ENCODE measurements at regions not wholly inside any gene's neighbourhood (a gene's known extent, or its start where the extent isn't known, plus 50 kb on each side); places are given as distances from the start of the nearest gene placed in this dataset.

DNA sequence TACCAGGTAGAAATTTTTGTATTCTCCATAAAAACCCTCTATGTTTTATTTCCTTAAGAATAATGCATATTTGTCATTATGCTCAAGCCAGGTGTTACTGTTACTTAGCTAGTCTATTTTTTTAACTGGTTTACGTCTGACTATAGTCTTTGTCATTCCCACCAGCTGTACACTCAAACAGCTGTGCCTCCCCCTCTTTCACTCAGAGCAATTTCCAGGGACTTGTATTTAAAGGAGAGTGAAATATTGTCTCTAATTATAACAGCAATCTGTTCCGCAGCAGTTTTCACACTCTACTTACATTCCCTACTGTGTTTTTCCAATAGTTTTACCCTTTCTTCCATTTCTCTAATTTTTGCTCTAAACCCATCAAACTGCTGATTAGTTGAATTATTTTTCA lies 813.6 kb upstream of the MIR17HG start:
- no peaks in the 10 kb centered on the region for H3K4me1 Mint-ChIP-seq
- peaks cover 4% of the 10 kb centered on the region for H3K9me3 Mint-ChIP-seq
- ChIA-PET CTCF (no interaction called here), POLR2A (no interaction called here)
- H3K36me3 Mint-ChIP-seq (ENCODE audit: low read depth): no peaks in the 10 kb centered on the region
- no peak overlapping the region for H3K27ac Mint-ChIP-seq
- no peak for DNase-seq
- H3K4me3 Mint-ChIP-seq: no peak overlapping the region
- H3K27me3 Mint-ChIP-seq: no peaks in the 10 kb centered on the region

DNA sequence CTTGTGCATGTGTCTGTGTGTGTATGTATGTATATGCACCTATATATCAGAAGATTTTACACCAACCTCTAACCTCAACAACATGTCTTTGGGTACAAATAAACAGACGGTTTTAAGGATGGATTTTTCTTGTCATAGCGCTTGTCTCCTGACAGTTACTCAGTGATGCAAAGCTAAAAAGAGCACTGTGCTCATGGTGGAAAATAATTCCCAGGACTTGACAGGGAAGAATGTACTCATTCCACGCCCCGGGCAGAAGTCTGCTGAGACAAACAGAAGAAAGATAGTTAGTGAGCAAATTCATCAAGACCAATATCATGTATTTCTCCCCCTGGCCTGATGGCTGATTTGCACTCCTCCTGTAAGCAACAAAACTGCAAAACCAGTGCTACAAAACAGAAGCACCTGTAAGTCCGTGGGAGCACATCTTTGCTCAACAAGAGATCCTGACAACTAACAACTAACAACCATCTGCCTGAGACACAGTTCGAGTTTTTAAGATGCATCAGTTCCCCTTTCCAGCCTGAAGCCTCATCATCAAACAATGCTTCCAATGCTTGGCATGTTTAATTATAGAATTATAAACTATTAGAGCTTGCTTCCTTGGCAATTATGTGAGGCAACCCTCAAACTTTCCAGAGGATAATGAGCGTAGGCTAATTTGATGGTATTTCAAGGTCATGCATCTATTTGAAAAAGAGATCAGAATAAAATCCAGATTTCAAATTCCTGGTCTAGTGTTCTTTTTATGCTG lies 812.7 kb upstream of the MIR17HG start:
- Mint-ChIP-seq H3K4me1 (no peaks in the 10 kb centered on the region), H3K27ac (no peak overlapping the region), H3K36me3 (ENCODE audit: low read depth) (no peaks in the 10 kb centered on the region), H3K9me3 (peaks cover 4% of the 10 kb centered on the region), H3K27me3 (no peaks in the 10 kb centered on the region), H3K4me3 (no peak overlapping the region)
- POLR2A ChIA-PET: no interaction called here
- CTCF ChIA-PET: no interaction called here
- DNase-seq: no peak

- Mint-ChIP-seq H3K4me3 (no peak overlapping the region), H3K27me3 (no peaks in the 10 kb centered on the region), H3K9me3 (peaks cover 6% of the 10 kb centered on the region)
Observed at GRCh38 chr13:90535421-90535820, 812.1 kb upstream of the MIR17HG start.

DNA sequence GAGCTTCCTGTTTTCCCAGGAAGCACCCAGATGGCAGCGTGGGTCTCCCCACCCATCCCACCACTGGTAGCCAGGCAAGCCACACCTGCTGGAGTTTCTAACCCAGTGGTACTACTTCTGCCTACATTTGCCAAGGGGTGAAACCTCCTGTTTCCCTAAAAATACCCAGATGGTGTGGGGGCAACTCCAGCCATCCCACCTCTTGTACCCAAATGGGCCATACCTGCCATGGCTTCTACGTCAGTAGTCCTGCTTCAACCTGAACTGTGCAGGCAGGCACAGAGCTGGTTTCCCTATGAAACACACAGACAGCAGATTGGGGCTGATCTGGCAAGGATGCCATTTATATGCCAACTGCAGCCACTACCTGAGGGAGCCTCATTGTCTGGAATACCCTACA lies 809.4 kb upstream of the MIR17HG start:
- no peaks in the 10 kb centered on the region for H3K27me3 Mint-ChIP-seq
- no peak overlapping the region for H3K27ac Mint-ChIP-seq
- CTCF ChIA-PET: no interaction called here
- no peak for DNase-seq
- H3K4me1 Mint-ChIP-seq: no peaks in the 10 kb centered on the region
- POLR2A ChIA-PET: no interaction called here
- H3K9me3 Mint-ChIP-seq: peaks cover 7% of the 10 kb centered on the region
- H3K4me3 Mint-ChIP-seq: no peak overlapping the region
- H3K36me3 Mint-ChIP-seq (ENCODE audit: low read depth): no peaks in the 10 kb centered on the region

More at GRCh38 chr13:90535421-90535820, 812.1 kb upstream of the MIR17HG start:
- H3K4me1 Mint-ChIP-seq: no peaks in the 10 kb centered on the region
- no peak overlapping the region for H3K27ac Mint-ChIP-seq
- ChIA-PET CTCF (no interaction called here), POLR2A (no interaction called here)
- H3K36me3 Mint-ChIP-seq (ENCODE audit: low read depth): no peaks in the 10 kb centered on the region
- DNase-seq: no peak

DNA sequence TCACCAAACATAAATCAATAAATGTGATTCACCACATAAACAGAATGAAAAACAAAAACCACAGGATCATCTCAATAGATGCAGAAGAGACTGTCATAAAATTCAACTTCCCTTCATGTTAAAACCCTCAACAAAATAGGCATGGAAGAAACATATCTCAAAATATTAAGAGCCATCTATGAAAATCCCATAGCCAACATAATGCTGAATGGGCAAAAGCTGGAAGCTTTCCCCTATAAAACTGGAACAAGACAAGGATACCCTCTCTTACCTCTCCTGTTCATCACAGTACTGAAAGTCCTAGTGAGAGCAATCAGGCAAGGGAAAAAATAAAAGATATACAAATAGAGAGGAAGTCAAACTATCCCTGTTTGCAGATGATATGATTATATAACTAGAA lies 806.1 kb upstream of the MIR17HG start:
- CTCF ChIA-PET: no interaction called here
- Mint-ChIP-seq H3K36me3 (ENCODE audit: low read depth) (no peaks in the 10 kb centered on the region), H3K9me3 (peaks cover 10% of the 10 kb centered on the region), H3K4me1 (no peaks in the 10 kb centered on the region), H3K4me3 (no peak overlapping the region), H3K27ac (no peak overlapping the region), H3K27me3 (no peaks in the 10 kb centered on the region)
- DNase-seq: no peak
- POLR2A ChIA-PET: no interaction called here

DNA sequence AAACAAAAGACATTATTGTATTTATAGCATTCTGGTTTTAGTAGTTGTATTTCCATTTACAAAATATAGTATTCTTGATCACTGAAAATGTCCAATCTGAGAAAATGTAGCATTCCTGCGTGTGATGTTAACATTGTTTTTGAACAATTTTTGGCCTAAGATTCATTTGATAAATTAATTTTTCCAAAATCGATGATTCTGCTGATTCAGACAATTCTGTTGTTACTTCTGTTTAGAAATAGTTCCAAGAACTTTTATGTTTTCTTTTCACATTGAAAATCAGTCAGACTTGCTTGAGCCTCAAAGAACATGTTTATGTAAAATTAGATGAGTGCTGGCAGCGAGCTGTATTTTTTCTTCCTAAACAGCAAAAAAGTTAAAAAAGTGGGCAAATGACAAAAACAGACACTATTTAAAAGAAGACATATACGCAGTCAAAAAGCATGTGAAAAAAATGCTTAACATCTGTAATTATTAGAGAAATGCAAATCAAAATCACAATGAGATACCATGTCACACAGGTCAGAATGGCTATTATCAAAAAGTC lies 804.5 kb upstream of the MIR17HG start:
- no peaks in the 10 kb centered on the region for H3K36me3 Mint-ChIP-seq (ENCODE audit: low read depth)
- H3K4me1 Mint-ChIP-seq: no peaks in the 10 kb centered on the region
- peaks cover 19% of the 10 kb centered on the region for H3K9me3 Mint-ChIP-seq
- DNase-seq: no peak
- CTCF ChIA-PET: no interaction called here
- no peaks in the 10 kb centered on the region for H3K27me3 Mint-ChIP-seq
- H3K27ac Mint-ChIP-seq: no peak overlapping the region
- POLR2A ChIA-PET: no interaction called here
- no peak overlapping the region for H3K4me3 Mint-ChIP-seq

DNA sequence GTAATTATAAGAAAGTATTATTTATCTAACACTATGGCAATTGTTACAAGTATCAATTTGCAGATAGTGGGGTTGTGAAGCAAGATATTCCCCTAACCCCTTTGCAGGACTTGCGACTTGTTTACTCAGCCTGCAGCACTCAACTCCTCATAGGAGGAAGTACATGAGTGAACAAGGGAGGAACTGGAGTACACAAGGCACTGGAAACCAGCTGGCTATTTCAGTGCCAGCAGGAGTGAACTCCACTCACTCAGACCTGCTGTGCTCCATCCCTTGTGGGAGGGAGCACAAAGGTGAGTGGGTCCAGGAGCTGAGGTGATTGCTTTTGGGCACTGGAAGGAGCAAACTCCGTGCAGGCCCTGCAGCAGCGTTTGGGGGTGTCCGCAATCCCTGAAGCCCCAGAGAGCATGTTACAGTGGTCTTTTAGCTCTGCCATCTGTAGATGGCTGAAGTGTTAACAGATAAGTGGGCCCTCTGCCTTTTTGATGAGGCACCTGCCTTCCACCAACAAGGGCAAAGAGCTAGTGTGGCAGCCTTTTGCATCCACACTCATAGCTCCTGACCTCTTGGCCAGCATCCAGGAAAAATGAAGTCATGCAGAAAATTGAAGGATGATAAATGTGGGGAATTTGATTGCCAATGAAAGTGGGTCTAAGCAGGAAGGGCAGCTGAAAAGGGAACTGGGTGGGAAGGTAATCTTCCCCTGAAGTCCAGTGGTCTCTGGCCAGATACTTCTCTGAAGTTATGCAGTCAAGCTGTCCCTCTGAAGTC lies 802.2 kb upstream of the MIR17HG start:
- H3K27ac Mint-ChIP-seq: no peak overlapping the region
- DNase-seq: no peak
- CTCF ChIA-PET: no interaction called here
- H3K9me3 Mint-ChIP-seq: peaks cover 25% of the 10 kb centered on the region
- no peaks in the 10 kb centered on the region for H3K27me3 Mint-ChIP-seq
- no peaks in the 10 kb centered on the region for H3K4me1 Mint-ChIP-seq
- H3K36me3 Mint-ChIP-seq (ENCODE audit: low read depth): no peaks in the 10 kb centered on the region
- no peak overlapping the region for H3K4me3 Mint-ChIP-seq
- POLR2A ChIA-PET: no interaction called here

DNA sequence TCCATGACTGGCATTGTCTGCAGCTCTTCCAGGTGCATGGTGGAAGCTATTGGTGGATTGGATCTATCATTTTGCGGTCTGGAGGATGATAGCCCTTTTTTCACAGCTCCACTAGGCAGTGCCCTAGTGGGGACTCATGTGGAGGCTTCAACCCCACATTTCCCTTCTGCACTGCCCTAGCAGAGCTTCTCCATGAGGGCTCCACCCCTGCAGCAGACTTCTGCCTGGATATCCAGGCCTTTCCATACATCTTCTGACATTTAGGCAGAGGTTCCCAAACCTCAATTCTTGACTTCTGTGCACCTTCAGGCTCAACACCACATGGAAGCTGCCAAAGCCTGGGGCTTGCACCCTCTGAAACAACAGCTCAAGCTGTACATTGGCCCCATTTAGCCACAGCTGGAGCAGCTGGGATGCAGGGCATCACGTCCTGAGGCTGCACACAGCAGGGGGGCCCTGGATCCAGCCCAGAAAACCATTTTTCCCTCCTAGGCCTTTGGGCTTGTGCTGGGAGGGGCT lies 800.2 kb upstream of the MIR17HG start:
- ChIA-PET POLR2A (no interaction called here), CTCF (no interaction called here)
- Mint-ChIP-seq H3K27ac (no peak overlapping the region), H3K36me3 (ENCODE audit: low read depth) (no peaks in the 10 kb centered on the region), H3K27me3 (no peaks in the 10 kb centered on the region), H3K4me3 (no peak overlapping the region), H3K4me1 (no peaks in the 10 kb centered on the region), H3K9me3 (peaks cover 22% of the 10 kb centered on the region)
- no peak for DNase-seq

- H3K36me3 Mint-ChIP-seq (ENCODE audit: low read depth): no peaks in the 10 kb centered on the region
- DNase-seq: no peak
- H3K4me1 Mint-ChIP-seq: no peaks in the 10 kb centered on the region
- POLR2A ChIA-PET: no interaction called here
- no peak overlapping the region for H3K27ac Mint-ChIP-seq
- H3K9me3 Mint-ChIP-seq: peaks cover 25% of the 10 kb centered on the region
- CTCF ChIA-PET: no interaction called here
- no peaks in the 10 kb centered on the region for H3K27me3 Mint-ChIP-seq
- no peak overlapping the region for H3K4me3 Mint-ChIP-seq
Observed at GRCh38 chr13:90551253-90551652, 796.2 kb upstream of the MIR17HG start.

- CTCF ChIA-PET: no interaction called here
- H3K4me3 Mint-ChIP-seq: no peak overlapping the region
- DNase-seq: no peak
- no peak overlapping the region for H3K27ac Mint-ChIP-seq
- no peaks in the 10 kb centered on the region for H3K36me3 Mint-ChIP-seq (ENCODE audit: low read depth)
- POLR2A ChIA-PET: no interaction called here
- no peaks in the 10 kb centered on the region for H3K27me3 Mint-ChIP-seq
- peaks cover 21% of the 10 kb centered on the region for H3K9me3 Mint-ChIP-seq
- no peaks in the 10 kb centered on the region for H3K4me1 Mint-ChIP-seq
Observed at GRCh38 chr13:90552702-90553101, 794.8 kb upstream of the MIR17HG start.

DNA sequence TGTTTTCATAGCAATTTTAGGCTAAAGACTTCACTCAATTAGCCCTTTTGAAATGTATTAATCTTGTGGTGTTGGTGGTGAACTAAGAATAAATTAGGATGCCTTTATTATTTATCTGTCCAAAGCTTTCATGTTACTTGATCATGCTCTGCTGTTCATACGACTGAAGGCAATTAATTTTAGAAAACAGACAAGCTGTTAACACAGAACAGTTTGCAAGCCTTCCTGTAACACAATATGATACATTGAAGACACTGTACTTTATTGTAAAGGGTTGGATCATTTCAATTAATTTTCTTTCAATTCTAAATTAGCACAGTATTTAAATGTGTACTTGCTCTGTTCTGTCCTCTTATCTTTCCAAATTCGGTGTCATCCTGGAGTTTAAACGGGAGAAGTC lies 794.3 kb upstream of the MIR17HG start:
- ChIA-PET CTCF (no interaction called here), POLR2A (no interaction called here)
- H3K27ac Mint-ChIP-seq: no peak overlapping the region
- no peaks in the 10 kb centered on the region for H3K27me3 Mint-ChIP-seq
- H3K4me3 Mint-ChIP-seq: no peak overlapping the region
- peaks cover 18% of the 10 kb centered on the region for H3K9me3 Mint-ChIP-seq
- no peaks in the 10 kb centered on the region for H3K36me3 Mint-ChIP-seq (ENCODE audit: low read depth)
- DNase-seq: no peak
- no peaks in the 10 kb centered on the region for H3K4me1 Mint-ChIP-seq

DNA sequence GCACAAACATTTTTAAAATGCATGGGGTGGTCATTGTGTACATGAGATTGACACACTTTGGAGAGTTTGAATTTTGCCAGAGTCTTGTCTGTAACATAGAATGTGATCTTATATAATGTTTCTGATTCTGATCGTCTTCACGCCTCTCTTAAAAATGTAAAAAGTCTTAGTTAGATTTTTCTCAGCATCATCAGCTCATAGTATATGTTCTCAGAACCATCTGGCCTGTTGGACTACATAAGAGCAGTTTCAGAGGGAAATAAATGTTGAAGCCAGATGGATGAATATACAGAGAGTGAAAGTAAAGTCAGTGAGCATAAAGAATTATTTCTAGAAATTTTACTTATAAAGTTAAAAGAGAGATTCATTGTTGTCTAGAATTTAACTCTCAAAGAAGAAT lies 789.9 kb upstream of the MIR17HG start:
- ChIA-PET POLR2A (no interaction called here), CTCF (no interaction called here)
- H3K4me1 Mint-ChIP-seq: no peaks in the 10 kb centered on the region
- no peak for DNase-seq
- H3K4me3 Mint-ChIP-seq: no peak overlapping the region
- H3K36me3 Mint-ChIP-seq (ENCODE audit: low read depth): no peaks in the 10 kb centered on the region
- no peaks in the 10 kb centered on the region for H3K27me3 Mint-ChIP-seq
- no peak overlapping the region for H3K27ac Mint-ChIP-seq
- H3K9me3 Mint-ChIP-seq: peaks cover 15% of the 10 kb centered on the region

DNA sequence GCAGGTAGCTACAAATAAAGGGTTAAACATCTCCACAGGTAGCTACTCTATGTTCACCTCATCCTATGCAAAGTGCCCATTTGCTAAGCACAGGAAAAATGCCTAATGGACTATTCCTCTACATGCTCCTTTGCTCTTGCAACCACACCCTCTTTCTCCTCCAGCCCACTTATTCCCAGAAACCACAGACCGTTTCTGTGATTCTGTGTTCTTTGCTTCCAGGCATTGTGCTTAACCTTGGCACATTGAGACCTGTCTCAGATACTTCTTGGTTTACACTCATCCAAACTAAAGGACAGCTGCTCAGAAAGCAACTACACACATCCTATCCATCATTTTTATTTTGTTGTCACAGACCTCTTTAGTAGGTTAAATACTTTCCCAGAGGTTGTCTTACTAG lies 785.0 kb upstream of the MIR17HG start:
- Mint-ChIP-seq H3K36me3 (ENCODE audit: low read depth) (no peaks in the 10 kb centered on the region), H3K27ac (no peak overlapping the region), H3K4me1 (no peaks in the 10 kb centered on the region), H3K9me3 (peaks cover 9% of the 10 kb centered on the region), H3K27me3 (no peaks in the 10 kb centered on the region), H3K4me3 (no peak overlapping the region)
- DNase-seq: no peak
- ChIA-PET POLR2A (no interaction called here), CTCF (no interaction called here)

GRCh38 chr13:90564096-90564495 lies 783.4 kb upstream of the MIR17HG start:
- POLR2A ChIA-PET: no interaction called here

More at GRCh38 chr13:90564096-90564495, 783.4 kb upstream of the MIR17HG start:
- CTCF ChIA-PET: no interaction called here
- no peaks in the 10 kb centered on the region for H3K36me3 Mint-ChIP-seq (ENCODE audit: low read depth)
- no peak overlapping the region for H3K27ac Mint-ChIP-seq
- no peak overlapping the region for H3K4me3 Mint-ChIP-seq
- no peaks in the 10 kb centered on the region for H3K4me1 Mint-ChIP-seq
- H3K27me3 Mint-ChIP-seq: no peaks in the 10 kb centered on the region
- no peak for DNase-seq
- peaks cover 7% of the 10 kb centered on the region for H3K9me3 Mint-ChIP-seq

Data from activated CD4-positive, alpha-beta memory T cell treated with anti-CD3 and anti-CD28 coated beads, Interleukin-2, amount 10 ng/mL, durations not matched to agents 7 days and 5 days (primary cell).